ENCODE measurements at regions not wholly inside any gene's neighbourhood (a gene's known extent, or its start where the extent isn't known, plus 50 kb on each side); places are given as distances from the start of the nearest gene placed in this dataset.
"Not testable (repeated sequence)": the region's sequence is repeated elsewhere in the genome, so short reads cannot be mapped to it uniquely, and the experiment has no call there.

DNA sequence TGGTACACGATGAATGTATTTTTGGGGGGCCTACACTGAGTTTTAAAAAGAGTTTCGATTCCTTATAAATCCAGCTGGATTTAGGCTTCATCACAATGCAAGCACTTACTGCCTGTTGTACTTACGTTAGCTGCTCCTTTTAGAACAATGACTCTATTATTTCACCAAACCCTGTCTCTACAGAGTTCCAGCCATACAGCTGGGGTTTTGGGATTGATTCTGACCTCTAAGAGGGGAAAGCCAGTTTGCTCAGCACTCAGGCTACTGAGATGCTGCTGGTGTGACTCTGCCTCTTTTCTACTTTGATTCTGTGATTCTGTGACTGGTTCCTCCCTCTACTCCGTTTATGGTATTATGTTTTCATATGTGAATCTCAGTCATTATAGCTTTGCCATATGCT lies 329.7 kb downstream of the ABCC12 start:
- Histone ChIP-seq H3K36me3 (no peaks in the 10 kb centered on the region), H3K27me3 (no peaks in the 10 kb centered on the region), H3K27ac (no peak overlapping the region), H3K4me1 (no peaks in the 10 kb centered on the region), H3K9me3 (peaks cover 0 to 5% (median 2%) of the 10 kb centered on the region in 4 donors), H3K4me3 (no peak overlapping the region)
- TF ChIP-seq POLR2A (IDR thresholded peaks at IDR 0.05) = no peak
- TF ChIP-seq, protein P1, sequence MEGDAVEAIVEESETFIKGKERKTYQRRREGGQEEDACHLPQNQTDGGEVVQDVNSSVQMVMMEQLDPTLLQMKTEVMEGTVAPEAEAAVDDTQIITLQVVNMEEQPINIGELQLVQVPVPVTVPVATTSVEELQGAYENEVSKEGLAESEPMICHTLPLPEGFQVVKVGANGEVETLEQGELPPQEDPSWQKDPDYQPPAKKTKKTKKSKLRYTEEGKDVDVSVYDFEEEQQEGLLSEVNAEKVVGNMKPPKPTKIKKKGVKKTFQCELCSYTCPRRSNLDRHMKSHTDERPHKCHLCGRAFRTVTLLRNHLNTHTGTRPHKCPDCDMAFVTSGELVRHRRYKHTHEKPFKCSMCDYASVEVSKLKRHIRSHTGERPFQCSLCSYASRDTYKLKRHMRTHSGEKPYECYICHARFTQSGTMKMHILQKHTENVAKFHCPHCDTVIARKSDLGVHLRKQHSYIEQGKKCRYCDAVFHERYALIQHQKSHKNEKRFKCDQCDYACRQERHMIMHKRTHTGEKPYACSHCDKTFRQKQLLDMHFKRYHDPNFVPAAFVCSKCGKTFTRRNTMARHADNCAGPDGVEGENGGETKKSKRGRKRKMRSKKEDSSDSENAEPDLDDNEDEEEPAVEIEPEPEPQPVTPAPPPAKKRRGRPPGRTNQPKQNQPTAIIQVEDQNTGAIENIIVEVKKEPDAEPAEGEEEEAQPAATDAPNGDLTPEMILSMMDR (IDR thresholded peaks at IDR 0.05) = no peak
- DNase-seq = no peak

DNA sequence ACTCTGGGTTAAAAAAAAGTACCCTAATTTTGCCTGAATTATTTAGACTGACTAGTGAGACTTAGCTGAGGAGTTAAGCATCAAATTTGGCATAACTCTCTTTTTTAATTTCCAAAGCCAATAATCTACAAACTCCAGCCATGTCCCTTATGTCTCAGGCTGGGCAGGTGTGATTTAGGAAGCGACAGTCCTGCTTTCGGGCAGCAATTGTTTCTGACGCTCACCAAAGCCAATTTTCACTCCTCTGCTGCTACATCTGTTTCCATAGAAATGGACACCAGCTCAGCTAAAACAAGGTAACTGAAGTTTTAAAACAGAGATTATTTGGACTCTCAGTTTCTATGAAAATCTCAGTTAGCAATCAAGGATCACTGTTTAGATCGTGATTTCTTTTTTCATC lies 338.7 kb downstream of the ABCC12 start:
- no peak for DNase-seq
- no peaks in the 10 kb centered on the region for H3K27me3 ChIP-seq
- no peaks in the 10 kb centered on the region for H3K4me1 ChIP-seq
- TF ChIP-seq, protein P1 (IDR thresholded peaks at IDR 0.05) = no peak
- no peak for TF ChIP-seq POLR2A (IDR thresholded peaks at IDR 0.05)
- H3K4me3 ChIP-seq = no peak overlapping the region
- no peaks in the 10 kb centered on the region for H3K9me3 ChIP-seq
- no peaks in the 10 kb centered on the region for H3K36me3 ChIP-seq
- H3K27ac ChIP-seq = no peak overlapping the region

DNA sequence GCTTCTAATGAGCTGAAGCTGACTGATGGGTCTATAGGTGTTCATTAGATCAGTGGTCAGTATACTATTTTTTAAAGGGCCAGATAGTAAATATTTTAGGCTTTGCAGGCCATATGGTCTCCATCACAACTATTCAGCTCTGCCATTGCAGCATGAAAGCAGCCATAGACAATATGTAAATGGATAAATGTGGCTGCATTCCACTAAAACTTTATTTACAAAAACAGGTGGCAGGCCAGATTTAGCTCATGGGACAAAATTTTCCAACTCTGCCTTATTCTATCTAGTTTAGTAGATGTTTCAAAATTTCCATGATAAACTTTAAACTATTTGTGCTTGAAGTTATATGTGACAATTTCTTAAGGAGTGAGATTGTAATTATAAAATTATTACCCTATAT lies 339.3 kb downstream of the ABCC12 start:
- H3K27me3 ChIP-seq = no peaks in the 10 kb centered on the region
- H3K27ac ChIP-seq = no peak overlapping the region
- no peak for TF ChIP-seq POLR2A (IDR thresholded peaks at IDR 0.05)
- TF ChIP-seq, protein P1 (IDR thresholded peaks at IDR 0.05) = no peak
- H3K36me3 ChIP-seq = no peaks in the 10 kb centered on the region
- DNase-seq = no peak
- no peaks in the 10 kb centered on the region for H3K4me1 ChIP-seq
- H3K4me3 ChIP-seq = no peak overlapping the region
- H3K9me3 ChIP-seq = no peaks in the 10 kb centered on the region

DNA sequence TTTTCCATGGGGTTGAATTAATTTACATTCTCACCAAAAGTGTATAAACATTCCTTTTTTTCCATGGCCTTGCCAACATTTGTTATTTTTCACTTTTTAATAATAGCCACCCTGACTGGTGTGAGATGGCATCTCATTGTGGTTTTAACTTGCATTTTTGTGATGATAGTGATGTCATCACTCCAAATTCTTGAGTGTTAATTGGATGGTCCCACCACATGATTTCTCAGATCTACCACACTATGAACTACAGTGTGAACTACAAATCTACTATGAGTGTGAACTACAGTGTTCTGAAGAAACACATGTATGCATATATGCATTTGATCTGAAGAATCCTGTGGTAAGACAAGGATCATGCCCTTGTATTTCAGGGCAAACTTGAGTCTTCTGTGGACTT lies 340.1 kb downstream of the ABCC12 start:
- no peaks in the 10 kb centered on the region for H3K27me3 ChIP-seq
- no peak overlapping the region for H3K27ac ChIP-seq
- DNase-seq = no peak
- H3K36me3 ChIP-seq = no peaks in the 10 kb centered on the region
- no peak overlapping the region for H3K4me3 ChIP-seq
- no peaks in the 10 kb centered on the region for H3K4me1 ChIP-seq
- H3K9me3 ChIP-seq = no peaks in the 10 kb centered on the region
- TF ChIP-seq POLR2A (IDR thresholded peaks at IDR 0.05) = no peak
- TF ChIP-seq, protein P1 (IDR thresholded peaks at IDR 0.05) = no peak

DNA sequence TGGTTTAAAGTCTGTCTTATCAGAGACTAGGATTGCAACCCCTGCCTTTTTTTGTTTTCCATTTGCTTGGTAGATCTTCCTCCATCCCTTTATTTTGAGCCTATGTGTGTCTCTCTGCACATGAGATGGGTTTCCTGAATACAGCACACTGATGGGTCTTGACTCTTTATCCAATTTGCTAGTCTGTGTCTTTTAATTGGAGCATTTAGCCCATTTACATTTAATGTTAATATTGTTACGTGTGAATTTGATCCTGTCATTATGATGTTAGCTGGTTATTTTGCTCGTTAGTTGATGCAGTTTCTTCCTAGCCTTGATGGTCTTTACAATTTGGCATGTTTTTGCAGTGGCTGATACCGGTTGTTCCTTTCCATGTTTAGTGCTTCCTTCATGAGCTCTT lies 344.0 kb downstream of the ABCC12 start:
- not testable (repeated sequence) for H3K9me3 ChIP-seq, H3K4me3 ChIP-seq

DNA sequence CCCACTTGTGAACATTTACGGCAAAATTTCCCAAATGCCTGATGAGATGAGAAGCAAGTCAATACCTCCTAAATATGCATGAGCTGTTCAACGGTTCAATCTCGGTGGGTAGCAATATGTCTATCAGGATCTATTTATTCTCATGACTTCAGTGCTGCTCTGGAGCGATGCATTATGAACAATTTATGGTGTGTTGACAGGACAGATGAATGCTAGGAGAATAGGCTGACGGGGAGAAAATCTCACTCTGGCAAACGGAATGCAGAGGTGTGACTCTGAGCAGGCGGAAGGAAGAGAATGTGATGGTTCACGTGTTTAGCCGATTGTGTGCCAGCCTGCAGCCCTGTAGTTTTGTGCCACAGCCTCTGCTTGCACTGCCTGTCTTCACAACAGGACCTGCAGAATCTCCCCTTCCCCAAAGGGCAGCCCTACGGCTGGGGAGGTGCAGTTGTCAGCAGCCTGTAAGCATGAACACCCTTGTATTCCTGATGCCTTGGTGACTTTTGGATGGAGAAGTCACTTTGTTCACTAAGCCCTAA lies 345.2 kb downstream of the PHKB start:
- Histone ChIP-seq H3K4me3 (no peak overlapping the region), H3K27ac (no peak overlapping the region), H3K9me3 (no peaks in the 10 kb centered on the region), H3K4me1 (no peaks in the 10 kb centered on the region), H3K36me3 (no peaks in the 10 kb centered on the region), H3K27me3 (no peaks in the 10 kb centered on the region)
- no peak for DNase-seq
- TF ChIP-seq, protein P1 (IDR thresholded peaks at IDR 0.05) = no peak
- TF ChIP-seq POLR2A (IDR thresholded peaks at IDR 0.05) = no peak

More for the DNA sequence above, 344.0 kb downstream of the ABCC12 start:
- not testable (repeated sequence) for H3K36me3 ChIP-seq, H3K27me3 ChIP-seq, DNase-seq, H3K4me1 ChIP-seq, H3K27ac ChIP-seq
